ENCODE measurements at regions not wholly inside any gene's neighbourhood (a gene's known extent, or its start where the extent isn't known, plus 50 kb on each side); places are given as distances from the start of the nearest gene placed in this dataset.

DNA sequence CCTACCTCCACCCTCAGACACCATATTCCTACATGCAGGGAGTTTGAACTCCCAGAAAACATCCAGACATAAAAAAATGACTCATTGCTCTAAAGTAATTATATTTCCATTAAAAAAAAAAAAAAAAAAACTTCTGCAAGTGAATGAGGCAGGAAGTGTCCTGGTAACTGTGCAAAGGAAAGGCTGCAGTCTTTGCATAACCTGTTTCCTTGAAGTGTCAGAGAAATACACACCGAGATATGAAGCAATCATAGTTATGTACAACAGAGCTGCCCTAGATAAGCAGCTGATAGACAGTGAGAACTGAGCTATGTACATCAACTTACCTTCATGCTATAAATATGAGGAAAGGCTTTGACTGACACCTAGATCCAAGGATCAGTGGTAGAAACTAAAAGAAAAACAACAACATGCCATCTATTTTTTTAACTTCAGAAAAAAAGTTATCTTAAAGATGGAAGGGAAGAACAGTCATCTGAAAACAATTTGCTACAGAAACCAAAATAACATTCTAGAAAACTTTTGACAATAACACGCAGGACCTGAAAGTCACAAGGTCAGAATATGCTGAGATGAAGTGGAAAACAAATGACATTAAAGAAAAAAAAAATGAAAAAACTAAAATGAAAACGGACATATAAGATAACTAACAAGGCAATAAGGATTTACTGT is 263.2 kb downstream of the SEC23A start (continued):
- TF ChIP-seq, protein P1, sequence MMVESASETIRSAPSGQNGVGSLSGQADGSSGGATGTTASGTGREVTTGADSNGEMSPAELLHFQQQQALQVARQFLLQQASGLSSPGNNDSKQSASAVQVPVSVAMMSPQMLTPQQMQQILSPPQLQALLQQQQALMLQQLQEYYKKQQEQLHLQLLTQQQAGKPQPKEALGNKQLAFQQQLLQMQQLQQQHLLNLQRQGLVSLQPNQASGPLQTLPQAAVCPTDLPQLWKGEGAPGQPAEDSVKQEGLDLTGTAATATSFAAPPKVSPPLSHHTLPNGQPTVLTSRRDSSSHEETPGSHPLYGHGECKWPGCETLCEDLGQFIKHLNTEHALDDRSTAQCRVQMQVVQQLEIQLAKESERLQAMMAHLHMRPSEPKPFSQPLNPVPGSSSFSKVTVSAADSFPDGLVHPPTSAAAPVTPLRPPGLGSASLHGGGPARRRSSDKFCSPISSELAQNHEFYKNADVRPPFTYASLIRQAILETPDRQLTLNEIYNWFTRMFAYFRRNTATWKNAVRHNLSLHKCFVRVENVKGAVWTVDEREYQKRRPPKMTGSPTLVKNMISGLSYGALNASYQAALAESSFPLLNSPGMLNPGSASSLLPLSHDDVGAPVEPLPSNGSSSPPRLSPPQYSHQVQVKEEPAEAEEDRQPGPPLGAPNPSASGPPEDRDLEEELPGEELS (CRISPR knock-in tag; IDR thresholded peaks at IDR 0.05): no peak
- TF ChIP-seq ZNF232 (CRISPR knock-in tag; IDR thresholded peaks at IDR 0.05) (no peak), NR1H2 (CRISPR knock-in tag; IDR thresholded peaks at IDR 0.05) (no peak)

DNA sequence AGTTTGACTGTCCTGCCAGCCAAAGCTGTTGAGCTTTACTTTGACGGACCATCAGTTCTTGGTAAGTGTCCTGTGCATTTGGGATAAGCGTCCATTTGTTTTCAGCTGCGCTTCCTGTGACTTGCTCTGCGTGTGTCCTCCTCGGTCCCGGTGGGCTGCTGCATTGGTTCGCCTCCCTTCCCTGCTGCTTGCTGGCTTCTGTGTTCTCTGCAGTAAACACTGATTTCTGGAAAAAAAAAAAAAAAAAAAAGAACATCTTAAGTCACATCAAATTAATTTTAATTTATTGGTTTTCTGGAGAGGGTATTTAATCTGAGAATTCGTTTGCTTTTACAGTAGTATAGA is 264.1 kb downstream of the SEC23A start:
- ChIA-PET CTCF (no interaction called here), POLR2A (no interaction called here)
- no peak for ATAC-seq
- Mint-ChIP-seq H3K27ac (no peak overlapping the region), H3K9me3 (no peaks in the 10 kb centered on the region), H3K36me3 (no peaks in the 10 kb centered on the region), H3K27me3 (ENCODE audit: low read depth) (no peaks in the 10 kb centered on the region), H3K4me1 (peaks cover 23% of the 10 kb centered on the region), H3K4me3 (no peak overlapping the region)
- TF ChIP-seq OVOL2 (CRISPR knock-in tag; IDR thresholded peaks at IDR 0.05; ENCODE audit: borderline replicate concordance) (no peak), ZNF512 (CRISPR knock-in tag; IDR thresholded peaks at IDR 0.05; ENCODE audit: borderline replicate concordance) (no peak), SMAD4 (CRISPR knock-in tag; IDR thresholded peaks at IDR 0.05) (no peak), FOXP1 (CRISPR knock-in tag; IDR thresholded peaks at IDR 0.05; ENCODE audit: borderline replicate concordance) (no peak), SOX15 (CRISPR knock-in tag; IDR thresholded peaks at IDR 0.05) (no peak), NFATC4 (CRISPR knock-in tag; IDR thresholded peaks at IDR 0.05) (no peak)
- TF ChIP-seq, protein P2, sequence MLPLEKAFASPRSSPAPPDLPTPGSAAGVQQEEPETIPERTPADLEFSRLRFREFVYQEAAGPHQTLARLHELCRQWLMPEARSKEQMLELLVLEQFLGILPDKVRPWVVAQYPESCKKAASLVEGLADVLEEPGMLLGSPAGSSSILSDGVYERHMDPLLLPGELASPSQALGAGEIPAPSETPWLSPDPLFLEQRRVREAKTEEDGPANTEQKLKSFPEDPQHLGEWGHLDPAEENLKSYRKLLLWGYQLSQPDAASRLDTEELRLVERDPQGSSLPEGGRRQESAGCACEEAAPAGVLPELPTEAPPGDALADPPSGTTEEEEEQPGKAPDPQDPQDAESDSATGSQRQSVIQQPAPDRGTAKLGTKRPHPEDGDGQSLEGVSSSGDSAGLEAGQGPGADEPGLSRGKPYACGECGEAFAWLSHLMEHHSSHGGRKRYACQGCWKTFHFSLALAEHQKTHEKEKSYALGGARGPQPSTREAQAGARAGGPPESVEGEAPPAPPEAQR (CRISPR knock-in tag; IDR thresholded peaks at IDR 0.05): no peak
- DNase-seq (ENCODE audit: low spot score): no peak

- POLR2A ChIA-PET: no interaction called here
- Mint-ChIP-seq H3K27ac (no peak overlapping the region), H3K4me1 (peaks cover 23% of the 10 kb centered on the region), H3K4me3 (no peak overlapping the region), H3K36me3 (no peaks in the 10 kb centered on the region), H3K9me3 (no peaks in the 10 kb centered on the region), H3K27me3 (ENCODE audit: low read depth) (no peaks in the 10 kb centered on the region)
- CTCF ChIA-PET: no interaction called here
- DNase-seq (ENCODE audit: low spot score) (no peak), ATAC-seq (peak; percentile 15; the same call in 1 of the 2 replicates)
- TF ChIP-seq CDX4 (CRISPR knock-in tag; IDR thresholded peaks at IDR 0.05; ENCODE audit: borderline replicate concordance): no peak
- TF ChIP-seq ZNF423 (CRISPR knock-in tag; IDR thresholded peaks at IDR 0.05): peak; percentile 59
Measured at GRCh38 chr14:38838049-38838978, 264.7 kb downstream of the SEC23A start.

GRCh38 chr14:38837343-38838048 is 265.5 kb downstream of the SEC23A start:
- ChIA-PET CTCF (no interaction called here), POLR2A (no interaction called here)
- no peak for DNase-seq (ENCODE audit: low spot score)
- ATAC-seq: peak; percentile 41
- H3K9me3 Mint-ChIP-seq: no peaks in the 10 kb centered on the region
- no peak overlapping the region for H3K27ac Mint-ChIP-seq
- H3K4me1 Mint-ChIP-seq: peaks cover 20% of the 10 kb centered on the region
- no peaks in the 10 kb centered on the region for H3K27me3 Mint-ChIP-seq (ENCODE audit: low read depth)
- H3K36me3 Mint-ChIP-seq: no peaks in the 10 kb centered on the region
- H3K4me3 Mint-ChIP-seq: no peak overlapping the region
- TF ChIP-seq, protein P3, sequence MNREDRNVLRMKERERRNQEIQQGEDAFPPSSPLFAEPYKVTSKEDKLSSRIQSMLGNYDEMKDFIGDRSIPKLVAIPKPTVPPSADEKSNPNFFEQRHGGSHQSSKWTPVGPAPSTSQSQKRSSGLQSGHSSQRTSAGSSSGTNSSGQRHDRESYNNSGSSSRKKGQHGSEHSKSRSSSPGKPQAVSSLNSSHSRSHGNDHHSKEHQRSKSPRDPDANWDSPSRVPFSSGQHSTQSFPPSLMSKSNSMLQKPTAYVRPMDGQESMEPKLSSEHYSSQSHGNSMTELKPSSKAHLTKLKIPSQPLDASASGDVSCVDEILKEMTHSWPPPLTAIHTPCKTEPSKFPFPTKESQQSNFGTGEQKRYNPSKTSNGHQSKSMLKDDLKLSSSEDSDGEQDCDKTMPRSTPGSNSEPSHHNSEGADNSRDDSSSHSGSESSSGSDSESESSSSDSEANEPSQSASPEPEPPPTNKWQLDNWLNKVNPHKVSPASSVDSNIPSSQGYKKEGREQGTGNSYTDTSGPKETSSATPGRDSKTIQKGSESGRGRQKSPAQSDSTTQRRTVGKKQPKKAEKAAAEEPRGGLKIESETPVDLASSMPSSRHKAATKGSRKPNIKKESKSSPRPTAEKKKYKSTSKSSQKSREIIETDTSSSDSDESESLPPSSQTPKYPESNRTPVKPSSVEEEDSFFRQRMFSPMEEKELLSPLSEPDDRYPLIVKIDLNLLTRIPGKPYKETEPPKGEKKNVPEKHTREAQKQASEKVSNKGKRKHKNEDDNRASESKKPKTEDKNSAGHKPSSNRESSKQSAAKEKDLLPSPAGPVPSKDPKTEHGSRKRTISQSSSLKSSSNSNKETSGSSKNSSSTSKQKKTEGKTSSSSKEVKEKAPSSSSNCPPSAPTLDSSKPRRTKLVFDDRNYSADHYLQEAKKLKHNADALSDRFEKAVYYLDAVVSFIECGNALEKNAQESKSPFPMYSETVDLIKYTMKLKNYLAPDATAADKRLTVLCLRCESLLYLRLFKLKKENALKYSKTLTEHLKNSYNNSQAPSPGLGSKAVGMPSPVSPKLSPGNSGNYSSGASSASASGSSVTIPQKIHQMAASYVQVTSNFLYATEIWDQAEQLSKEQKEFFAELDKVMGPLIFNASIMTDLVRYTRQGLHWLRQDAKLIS (CRISPR knock-in tag; IDR thresholded peaks at IDR 0.05; ENCODE audit: borderline replicate concordance): no peak
- TF ChIP-seq CBFB (CRISPR knock-in tag; IDR thresholded peaks at IDR 0.05; ENCODE audit: low read depth): no peak
- no peak for TF ChIP-seq ZNF317 (CRISPR knock-in tag; IDR thresholded peaks at IDR 0.05; ENCODE audit: borderline replicate concordance, low read depth)
- no peak for TF ChIP-seq ZBTB21 (CRISPR knock-in tag; IDR thresholded peaks at IDR 0.05; ENCODE audit: borderline replicate concordance)
- no peak for TF ChIP-seq RORB (CRISPR knock-in tag; IDR thresholded peaks at IDR 0.05)
- no peak for TF ChIP-seq GRHL2 (CRISPR knock-in tag; IDR thresholded peaks at IDR 0.05; ENCODE audit: insufficient replicate concordance, severe bottlenecking)
- no peak for TF ChIP-seq SOX15 (CRISPR knock-in tag; IDR thresholded peaks at IDR 0.05)

Measured in WTC11 (cell line).